Medulla oblongata (tissue), 1 donor: ENCODE measurements at regions not wholly inside any gene's neighbourhood (a gene's known extent, or its start where the extent isn't known, plus 50 kb on each side); places are given as distances from the start of the nearest gene placed in this dataset.

ENCODE experiments used
- DNase-seq: peaks from one replicate; pipeline ENCODE4 v3.0.0-alpha.2; 2015; ENCODE audit errors: extremely low spot score

DNA sequence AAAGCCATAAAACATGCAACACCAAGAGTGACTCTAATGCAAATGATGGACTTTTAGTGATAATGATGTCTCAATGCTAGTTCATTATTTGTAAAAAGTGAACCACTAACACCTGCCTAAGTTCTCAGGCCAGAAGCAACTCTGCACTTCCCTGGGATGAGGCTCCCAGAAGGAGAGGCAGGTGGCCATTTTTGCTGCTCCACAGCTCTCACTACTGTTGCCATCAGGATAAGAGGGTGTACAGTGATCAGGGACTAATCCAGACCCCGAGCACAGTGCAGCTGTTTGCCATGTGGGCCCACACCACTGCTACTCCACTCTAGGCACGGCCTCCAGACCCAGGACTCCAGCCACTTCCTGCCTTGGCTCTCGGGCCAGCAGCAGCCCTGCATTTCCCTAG is 828.3 kb upstream of the MIR17HG start:
- no peak for DNase-seq

DNA sequence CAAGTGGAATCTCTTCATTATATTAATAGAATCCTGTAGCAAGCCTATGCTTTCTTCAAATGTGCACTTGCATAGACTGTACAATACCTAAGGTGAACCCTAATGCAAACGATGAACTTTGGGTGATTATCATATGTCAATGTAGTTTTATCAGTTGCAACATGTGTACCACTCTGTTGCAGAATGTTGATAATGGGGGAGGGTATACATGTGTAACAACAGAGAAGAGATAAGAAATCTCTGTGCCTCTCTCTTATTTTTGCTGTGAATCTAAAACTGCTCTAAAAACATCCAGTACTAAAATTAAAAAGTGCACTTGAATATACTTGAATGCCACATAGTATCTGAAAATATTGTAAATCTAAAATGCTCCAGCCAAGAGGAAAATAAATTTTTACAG is 820.8 kb upstream of the MIR17HG start:
- no peak for DNase-seq

DNA sequence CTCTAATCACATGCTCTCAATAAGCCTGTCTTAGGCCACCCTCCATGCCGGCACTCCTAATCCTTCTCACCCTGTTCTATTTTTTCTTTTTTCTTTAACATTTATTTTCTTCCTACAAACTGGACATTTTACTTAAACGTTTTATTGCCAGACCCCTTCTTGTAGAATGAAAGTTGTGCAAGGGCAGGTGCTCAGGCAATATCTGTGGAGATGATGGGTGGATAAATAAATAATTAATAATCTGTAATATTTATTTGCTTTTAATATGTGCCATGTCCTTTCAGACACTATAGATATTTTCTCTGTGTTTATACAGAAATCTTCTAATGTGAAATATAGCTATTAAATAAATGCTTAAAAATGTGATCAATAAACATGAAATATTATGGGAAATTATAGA is 815.7 kb upstream of the MIR17HG start:
- no peak for DNase-seq

DNA sequence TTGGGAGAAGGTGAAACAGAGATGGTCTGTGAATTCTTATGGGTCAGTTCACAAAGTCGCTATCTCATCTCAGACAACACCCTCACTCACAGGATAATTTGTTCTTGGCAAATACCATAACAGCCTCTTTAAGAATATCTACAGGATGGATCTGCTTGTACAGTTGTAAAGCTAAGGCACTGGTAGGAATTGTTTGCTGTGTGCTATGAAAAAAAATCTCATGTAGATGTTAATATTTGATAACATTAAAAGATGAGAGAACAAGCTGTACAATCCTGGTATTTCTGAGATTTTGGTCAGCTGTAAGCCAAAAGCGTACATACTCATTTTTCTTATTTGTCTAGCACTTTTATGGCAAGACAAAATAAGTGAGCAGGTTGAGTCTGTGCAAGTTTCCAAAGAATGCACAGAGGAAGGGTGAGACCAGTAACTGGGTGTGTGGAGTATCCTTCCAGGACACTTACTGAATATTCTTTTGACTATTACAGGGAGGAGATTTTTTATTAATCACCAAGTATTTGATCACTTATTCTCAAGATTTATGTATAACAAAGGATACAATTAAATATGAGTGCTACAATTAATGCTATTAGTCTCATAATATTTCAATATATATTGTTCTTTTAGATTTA is 814.5 kb upstream of the MIR17HG start:
- DNase-seq: no peak

DNA sequence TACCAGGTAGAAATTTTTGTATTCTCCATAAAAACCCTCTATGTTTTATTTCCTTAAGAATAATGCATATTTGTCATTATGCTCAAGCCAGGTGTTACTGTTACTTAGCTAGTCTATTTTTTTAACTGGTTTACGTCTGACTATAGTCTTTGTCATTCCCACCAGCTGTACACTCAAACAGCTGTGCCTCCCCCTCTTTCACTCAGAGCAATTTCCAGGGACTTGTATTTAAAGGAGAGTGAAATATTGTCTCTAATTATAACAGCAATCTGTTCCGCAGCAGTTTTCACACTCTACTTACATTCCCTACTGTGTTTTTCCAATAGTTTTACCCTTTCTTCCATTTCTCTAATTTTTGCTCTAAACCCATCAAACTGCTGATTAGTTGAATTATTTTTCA is 813.6 kb upstream of the MIR17HG start:
- DNase-seq: no peak

DNA sequence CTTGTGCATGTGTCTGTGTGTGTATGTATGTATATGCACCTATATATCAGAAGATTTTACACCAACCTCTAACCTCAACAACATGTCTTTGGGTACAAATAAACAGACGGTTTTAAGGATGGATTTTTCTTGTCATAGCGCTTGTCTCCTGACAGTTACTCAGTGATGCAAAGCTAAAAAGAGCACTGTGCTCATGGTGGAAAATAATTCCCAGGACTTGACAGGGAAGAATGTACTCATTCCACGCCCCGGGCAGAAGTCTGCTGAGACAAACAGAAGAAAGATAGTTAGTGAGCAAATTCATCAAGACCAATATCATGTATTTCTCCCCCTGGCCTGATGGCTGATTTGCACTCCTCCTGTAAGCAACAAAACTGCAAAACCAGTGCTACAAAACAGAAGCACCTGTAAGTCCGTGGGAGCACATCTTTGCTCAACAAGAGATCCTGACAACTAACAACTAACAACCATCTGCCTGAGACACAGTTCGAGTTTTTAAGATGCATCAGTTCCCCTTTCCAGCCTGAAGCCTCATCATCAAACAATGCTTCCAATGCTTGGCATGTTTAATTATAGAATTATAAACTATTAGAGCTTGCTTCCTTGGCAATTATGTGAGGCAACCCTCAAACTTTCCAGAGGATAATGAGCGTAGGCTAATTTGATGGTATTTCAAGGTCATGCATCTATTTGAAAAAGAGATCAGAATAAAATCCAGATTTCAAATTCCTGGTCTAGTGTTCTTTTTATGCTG is 812.7 kb upstream of the MIR17HG start:
- no peak for DNase-seq

DNA sequence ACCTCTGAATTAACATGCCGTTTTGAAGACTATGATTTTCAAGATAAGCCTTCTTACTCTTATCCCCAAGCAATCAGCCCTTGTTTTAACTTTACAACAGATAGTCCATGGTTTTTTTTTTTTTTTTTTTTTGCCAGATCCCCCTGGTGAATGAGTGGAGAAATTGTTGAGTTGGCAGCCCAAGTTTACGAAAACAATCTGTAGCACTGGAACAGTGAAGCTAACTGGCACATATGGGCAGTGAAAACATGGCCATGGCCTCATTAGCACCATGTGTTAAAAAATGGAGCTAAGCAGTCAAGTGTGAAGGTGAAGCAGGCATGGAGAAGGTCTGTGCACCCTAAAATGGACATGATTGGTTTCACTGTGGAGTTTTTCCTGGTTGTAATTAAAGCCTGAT is 812.1 kb upstream of the MIR17HG start:
- DNase-seq: no peak

DNA sequence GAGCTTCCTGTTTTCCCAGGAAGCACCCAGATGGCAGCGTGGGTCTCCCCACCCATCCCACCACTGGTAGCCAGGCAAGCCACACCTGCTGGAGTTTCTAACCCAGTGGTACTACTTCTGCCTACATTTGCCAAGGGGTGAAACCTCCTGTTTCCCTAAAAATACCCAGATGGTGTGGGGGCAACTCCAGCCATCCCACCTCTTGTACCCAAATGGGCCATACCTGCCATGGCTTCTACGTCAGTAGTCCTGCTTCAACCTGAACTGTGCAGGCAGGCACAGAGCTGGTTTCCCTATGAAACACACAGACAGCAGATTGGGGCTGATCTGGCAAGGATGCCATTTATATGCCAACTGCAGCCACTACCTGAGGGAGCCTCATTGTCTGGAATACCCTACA is 809.4 kb upstream of the MIR17HG start:
- no peak for DNase-seq

DNA sequence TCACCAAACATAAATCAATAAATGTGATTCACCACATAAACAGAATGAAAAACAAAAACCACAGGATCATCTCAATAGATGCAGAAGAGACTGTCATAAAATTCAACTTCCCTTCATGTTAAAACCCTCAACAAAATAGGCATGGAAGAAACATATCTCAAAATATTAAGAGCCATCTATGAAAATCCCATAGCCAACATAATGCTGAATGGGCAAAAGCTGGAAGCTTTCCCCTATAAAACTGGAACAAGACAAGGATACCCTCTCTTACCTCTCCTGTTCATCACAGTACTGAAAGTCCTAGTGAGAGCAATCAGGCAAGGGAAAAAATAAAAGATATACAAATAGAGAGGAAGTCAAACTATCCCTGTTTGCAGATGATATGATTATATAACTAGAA is 806.1 kb upstream of the MIR17HG start:
- DNase-seq: no peak

DNA sequence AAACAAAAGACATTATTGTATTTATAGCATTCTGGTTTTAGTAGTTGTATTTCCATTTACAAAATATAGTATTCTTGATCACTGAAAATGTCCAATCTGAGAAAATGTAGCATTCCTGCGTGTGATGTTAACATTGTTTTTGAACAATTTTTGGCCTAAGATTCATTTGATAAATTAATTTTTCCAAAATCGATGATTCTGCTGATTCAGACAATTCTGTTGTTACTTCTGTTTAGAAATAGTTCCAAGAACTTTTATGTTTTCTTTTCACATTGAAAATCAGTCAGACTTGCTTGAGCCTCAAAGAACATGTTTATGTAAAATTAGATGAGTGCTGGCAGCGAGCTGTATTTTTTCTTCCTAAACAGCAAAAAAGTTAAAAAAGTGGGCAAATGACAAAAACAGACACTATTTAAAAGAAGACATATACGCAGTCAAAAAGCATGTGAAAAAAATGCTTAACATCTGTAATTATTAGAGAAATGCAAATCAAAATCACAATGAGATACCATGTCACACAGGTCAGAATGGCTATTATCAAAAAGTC is 804.5 kb upstream of the MIR17HG start:
- DNase-seq: no peak

DNA sequence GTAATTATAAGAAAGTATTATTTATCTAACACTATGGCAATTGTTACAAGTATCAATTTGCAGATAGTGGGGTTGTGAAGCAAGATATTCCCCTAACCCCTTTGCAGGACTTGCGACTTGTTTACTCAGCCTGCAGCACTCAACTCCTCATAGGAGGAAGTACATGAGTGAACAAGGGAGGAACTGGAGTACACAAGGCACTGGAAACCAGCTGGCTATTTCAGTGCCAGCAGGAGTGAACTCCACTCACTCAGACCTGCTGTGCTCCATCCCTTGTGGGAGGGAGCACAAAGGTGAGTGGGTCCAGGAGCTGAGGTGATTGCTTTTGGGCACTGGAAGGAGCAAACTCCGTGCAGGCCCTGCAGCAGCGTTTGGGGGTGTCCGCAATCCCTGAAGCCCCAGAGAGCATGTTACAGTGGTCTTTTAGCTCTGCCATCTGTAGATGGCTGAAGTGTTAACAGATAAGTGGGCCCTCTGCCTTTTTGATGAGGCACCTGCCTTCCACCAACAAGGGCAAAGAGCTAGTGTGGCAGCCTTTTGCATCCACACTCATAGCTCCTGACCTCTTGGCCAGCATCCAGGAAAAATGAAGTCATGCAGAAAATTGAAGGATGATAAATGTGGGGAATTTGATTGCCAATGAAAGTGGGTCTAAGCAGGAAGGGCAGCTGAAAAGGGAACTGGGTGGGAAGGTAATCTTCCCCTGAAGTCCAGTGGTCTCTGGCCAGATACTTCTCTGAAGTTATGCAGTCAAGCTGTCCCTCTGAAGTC is 802.2 kb upstream of the MIR17HG start:
- DNase-seq: no peak

DNA sequence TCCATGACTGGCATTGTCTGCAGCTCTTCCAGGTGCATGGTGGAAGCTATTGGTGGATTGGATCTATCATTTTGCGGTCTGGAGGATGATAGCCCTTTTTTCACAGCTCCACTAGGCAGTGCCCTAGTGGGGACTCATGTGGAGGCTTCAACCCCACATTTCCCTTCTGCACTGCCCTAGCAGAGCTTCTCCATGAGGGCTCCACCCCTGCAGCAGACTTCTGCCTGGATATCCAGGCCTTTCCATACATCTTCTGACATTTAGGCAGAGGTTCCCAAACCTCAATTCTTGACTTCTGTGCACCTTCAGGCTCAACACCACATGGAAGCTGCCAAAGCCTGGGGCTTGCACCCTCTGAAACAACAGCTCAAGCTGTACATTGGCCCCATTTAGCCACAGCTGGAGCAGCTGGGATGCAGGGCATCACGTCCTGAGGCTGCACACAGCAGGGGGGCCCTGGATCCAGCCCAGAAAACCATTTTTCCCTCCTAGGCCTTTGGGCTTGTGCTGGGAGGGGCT is 800.2 kb upstream of the MIR17HG start:
- no peak for DNase-seq

DNA sequence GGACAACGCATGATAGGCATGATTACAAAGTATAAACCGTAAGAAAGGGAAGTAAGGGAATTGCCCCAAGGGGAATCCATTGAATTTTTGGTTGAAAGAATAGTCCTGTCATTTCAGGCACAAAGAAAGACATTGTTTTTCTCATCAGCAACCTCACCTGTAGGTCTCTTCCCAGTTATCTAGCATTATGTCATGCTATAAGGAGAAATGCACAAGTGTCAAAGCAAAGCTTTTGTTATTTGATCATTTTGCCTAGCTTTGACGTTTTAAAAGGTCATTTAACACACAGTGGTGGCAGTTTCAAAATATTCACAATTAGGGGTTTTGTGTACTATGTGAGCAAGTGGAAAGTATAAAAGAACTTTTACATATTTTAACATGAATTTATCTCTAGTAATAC is 796.2 kb upstream of the MIR17HG start:
- DNase-seq: no peak

DNA sequence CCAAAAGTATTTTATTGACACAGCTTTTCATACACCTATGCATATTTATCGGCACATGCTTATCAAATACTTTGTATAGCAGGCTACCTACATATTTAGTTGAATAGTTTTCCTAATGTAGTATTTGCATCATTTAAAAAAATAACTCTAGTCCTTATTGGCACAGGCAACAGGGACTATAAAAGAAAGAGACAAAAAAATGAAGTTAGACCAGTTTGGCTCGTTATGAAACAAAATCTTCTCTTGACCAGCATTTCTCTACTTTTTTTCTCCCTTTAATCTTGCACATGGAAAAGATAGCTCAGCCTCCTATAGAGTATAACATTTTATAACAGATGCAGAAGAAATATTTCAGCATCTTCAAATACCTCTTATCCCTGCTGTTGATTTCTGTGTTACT is 794.8 kb upstream of the MIR17HG start:
- no peak for DNase-seq

DNA sequence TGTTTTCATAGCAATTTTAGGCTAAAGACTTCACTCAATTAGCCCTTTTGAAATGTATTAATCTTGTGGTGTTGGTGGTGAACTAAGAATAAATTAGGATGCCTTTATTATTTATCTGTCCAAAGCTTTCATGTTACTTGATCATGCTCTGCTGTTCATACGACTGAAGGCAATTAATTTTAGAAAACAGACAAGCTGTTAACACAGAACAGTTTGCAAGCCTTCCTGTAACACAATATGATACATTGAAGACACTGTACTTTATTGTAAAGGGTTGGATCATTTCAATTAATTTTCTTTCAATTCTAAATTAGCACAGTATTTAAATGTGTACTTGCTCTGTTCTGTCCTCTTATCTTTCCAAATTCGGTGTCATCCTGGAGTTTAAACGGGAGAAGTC is 794.3 kb upstream of the MIR17HG start:
- no peak for DNase-seq

DNA sequence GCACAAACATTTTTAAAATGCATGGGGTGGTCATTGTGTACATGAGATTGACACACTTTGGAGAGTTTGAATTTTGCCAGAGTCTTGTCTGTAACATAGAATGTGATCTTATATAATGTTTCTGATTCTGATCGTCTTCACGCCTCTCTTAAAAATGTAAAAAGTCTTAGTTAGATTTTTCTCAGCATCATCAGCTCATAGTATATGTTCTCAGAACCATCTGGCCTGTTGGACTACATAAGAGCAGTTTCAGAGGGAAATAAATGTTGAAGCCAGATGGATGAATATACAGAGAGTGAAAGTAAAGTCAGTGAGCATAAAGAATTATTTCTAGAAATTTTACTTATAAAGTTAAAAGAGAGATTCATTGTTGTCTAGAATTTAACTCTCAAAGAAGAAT is 789.9 kb upstream of the MIR17HG start:
- DNase-seq: no peak

DNA sequence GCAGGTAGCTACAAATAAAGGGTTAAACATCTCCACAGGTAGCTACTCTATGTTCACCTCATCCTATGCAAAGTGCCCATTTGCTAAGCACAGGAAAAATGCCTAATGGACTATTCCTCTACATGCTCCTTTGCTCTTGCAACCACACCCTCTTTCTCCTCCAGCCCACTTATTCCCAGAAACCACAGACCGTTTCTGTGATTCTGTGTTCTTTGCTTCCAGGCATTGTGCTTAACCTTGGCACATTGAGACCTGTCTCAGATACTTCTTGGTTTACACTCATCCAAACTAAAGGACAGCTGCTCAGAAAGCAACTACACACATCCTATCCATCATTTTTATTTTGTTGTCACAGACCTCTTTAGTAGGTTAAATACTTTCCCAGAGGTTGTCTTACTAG is 785.0 kb upstream of the MIR17HG start:
- DNase-seq: no peak

DNA sequence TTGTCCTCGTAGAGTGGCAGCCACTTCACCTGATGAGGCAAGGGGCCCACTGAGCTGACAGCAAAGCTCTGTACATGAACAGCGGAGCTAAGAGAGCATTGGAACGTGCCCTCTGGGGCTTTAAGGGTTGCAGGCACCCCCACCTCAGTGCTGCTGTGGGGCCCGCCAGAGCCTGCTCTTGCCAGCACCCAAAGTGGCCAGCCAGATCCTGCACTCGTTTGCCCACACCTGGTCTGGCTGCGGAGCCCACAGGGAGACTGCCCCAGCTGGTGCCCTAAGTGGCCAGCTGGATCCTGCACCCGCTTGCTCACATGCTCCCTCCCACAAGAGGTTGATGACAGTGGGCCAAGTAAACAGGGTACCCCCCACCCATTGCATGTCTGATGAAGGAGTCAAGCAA is 783.4 kb upstream of the MIR17HG start:
- no peak for DNase-seq

DNA sequence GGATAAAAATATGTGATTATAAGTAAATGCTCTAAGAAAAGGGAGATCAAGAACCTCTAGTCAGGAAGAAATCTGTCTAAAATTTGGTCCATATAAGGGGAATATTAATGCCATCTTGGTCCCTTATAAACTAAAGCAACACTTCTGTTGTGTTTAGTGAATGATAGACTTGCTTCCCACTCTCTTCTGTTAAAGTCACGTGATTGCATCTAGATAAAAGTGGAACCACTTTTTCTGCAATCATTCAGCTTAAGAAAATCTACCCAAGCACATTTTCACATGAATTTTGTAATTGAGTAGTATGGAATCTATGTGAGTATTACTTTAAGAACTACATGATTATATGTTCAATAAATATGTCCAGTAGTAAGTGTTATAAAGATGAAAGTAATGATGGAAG is 782.9 kb upstream of the MIR17HG start:
- DNase-seq: no peak

DNA sequence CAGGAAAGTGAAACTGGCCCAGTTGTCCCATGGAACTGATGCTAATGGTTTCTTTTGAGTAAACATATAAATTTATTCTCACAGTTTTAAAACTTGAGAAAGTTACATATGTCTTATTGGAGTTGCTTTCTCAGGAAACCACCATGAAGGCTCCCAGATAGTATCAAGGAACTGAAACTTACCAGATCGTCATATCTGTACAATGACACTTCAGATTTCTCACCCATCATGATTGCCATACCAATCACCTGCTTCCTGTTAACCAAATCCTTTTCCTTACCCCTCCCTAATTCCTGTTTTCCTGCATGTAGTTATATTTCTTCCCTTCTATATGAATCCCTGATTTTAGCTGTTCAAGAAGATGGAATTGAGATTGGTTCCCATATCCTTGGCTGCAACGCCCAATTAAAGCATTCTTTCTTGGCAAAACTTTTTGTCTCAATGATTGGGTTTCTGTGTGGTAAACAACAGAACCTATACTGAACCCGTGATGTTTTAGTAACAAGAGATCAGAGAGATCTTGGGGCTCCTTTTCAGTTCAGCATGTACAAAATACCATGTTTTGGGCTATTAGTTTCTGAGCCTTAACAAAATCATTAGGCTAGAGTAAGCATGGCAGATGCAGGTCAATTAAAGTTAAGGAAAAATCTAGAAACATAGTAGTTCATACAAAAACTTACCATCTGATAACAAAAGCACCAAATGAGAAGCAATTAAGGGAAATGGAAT is 781.3 kb upstream of the MIR17HG start:
- no peak for DNase-seq

DNA sequence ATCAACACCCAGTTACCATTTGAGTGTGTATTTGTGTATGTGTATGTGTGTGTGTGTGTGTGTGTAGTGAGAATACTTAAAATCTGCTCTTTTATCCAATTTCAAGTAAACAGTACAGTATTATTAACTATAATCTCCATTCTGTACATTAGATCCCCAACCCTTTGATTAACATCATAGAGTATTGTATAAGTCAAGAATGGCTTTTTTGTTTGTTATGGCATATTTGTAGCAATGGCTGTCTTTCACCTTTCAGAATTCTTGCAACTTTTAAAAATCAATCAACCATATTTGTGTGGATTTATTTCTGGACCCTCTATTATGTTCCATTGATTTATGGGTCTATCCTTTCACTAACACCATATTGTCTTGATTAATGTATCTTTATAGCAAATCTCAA is 779.3 kb upstream of the MIR17HG start:
- no peak for DNase-seq

DNA sequence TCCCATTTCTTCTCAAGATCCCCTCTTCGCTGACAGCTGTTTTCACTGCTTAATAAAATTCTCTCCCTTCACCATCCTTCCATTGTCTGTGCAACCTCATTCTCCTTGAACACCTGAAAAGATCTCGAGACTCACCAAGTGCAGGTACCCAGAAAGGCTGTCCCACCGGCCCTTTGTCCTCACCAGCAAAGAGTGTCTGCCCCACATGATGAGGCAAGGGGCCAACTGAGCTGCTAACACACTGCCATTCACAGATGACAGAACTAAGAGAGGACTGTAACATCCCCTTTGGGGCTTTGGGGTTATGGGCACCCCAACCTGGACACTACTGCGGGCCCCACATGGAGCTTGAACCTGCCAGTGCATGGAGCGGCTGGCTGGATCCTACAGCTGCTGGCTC is 771.4 kb upstream of the MIR17HG start:
- no peak for DNase-seq
